ENCODE measurements at regions not wholly inside any gene's neighbourhood (a gene's known extent, or its start where the extent isn't known, plus 50 kb on each side); places are given as distances from the start of the nearest gene placed in this dataset.
"Not testable (repeated sequence)": the region's sequence is repeated elsewhere in the genome, so short reads cannot be mapped to it uniquely, and the experiment has no call there.

GRCh38 chr19:28539759-28540158 is 673.2 kb downstream of the UQCRFS1 start:
- no peak for DNase-seq (ENCODE audit: low read depth in 2 of 2)
- TF ChIP-seq, protein P1, sequence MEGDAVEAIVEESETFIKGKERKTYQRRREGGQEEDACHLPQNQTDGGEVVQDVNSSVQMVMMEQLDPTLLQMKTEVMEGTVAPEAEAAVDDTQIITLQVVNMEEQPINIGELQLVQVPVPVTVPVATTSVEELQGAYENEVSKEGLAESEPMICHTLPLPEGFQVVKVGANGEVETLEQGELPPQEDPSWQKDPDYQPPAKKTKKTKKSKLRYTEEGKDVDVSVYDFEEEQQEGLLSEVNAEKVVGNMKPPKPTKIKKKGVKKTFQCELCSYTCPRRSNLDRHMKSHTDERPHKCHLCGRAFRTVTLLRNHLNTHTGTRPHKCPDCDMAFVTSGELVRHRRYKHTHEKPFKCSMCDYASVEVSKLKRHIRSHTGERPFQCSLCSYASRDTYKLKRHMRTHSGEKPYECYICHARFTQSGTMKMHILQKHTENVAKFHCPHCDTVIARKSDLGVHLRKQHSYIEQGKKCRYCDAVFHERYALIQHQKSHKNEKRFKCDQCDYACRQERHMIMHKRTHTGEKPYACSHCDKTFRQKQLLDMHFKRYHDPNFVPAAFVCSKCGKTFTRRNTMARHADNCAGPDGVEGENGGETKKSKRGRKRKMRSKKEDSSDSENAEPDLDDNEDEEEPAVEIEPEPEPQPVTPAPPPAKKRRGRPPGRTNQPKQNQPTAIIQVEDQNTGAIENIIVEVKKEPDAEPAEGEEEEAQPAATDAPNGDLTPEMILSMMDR (IDR thresholded peaks at IDR 0.05; ENCODE audit: low read depth, low read length) = no peak
- no peak overlapping the region for H3K4me3 ChIP-seq (replicated peaks in 1 of 2; ENCODE audit: low read depth in 2 of 2, low read length in 2 of 2)

DNA sequence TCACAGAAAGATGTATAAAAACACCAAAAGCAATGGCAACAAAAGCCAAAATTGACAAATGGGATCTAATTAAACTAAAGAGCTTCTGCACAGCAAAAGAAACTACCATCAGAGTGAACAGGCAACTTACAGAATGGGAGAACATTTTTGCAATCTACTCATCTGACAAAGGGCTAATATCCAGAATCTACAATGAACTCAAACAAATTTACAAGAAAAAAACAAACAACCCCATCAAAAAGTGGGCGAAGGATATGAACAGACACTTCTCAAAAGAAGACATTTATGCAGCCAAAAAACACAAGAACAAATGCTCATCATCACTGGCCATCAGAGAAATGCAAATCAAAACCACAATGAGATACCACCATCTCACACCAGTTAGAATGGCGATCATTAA is 674.4 kb downstream of the UQCRFS1 start:
- DNase-seq (ENCODE audit: low read depth in 2 of 2); H3K4me3 ChIP-seq (replicated peaks in 1 of 2; ENCODE audit: low read depth in 2 of 2, low read length in 2 of 2): not testable (repeated sequence)

DNA sequence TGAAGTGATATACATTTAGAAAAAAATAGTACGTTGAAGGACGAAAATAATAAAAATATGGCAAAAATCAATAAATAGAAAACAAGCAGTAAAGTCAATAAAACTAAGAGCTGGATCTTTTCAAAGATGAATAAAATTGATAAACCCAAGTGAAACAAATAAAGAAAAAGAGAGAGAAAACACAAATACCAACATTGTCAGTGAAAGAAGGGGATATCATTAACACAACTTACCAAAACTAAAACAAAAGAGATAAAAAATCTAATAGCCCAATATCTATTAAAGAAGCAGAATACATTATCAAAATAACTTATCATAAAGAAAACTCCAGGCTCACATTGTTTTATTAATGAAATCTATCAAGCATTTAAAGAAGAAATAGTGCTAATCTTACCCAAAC is 675.1 kb downstream of the UQCRFS1 start:
- TF ChIP-seq, protein P1 (IDR thresholded peaks at IDR 0.05; ENCODE audit: low read depth, low read length) = no peak
- no peak for DNase-seq (ENCODE audit: low read depth in 2 of 2)
- no peak overlapping the region for H3K4me3 ChIP-seq (replicated peaks in 1 of 2; ENCODE audit: low read depth in 2 of 2, low read length in 2 of 2)

DNA sequence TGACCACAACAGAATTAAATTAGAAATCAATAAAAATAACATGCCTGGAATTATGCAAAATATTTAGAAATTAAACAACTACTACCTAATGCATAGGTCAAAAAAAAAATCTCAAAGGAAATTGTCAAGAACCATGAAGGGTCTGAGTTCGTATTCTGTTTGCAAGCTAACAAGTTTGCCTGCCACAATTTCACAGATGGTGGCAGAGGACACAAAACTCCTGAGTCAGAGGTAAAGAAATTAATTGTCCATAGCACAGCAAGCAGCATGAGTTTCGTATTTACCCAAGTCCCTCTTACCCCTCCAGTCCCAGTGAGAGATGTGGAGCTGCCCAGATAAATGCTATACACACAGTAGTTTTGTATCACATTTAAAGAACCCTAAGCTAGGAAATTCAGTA is 675.9 kb downstream of the UQCRFS1 start:
- no peak overlapping the region for H3K4me3 ChIP-seq (replicated peaks in 1 of 2; ENCODE audit: low read depth in 2 of 2, low read length in 2 of 2)
- TF ChIP-seq, protein P1 (IDR thresholded peaks at IDR 0.05; ENCODE audit: low read depth, low read length) = no peak
- DNase-seq (ENCODE audit: low read depth in 2 of 2) = no peak

DNA sequence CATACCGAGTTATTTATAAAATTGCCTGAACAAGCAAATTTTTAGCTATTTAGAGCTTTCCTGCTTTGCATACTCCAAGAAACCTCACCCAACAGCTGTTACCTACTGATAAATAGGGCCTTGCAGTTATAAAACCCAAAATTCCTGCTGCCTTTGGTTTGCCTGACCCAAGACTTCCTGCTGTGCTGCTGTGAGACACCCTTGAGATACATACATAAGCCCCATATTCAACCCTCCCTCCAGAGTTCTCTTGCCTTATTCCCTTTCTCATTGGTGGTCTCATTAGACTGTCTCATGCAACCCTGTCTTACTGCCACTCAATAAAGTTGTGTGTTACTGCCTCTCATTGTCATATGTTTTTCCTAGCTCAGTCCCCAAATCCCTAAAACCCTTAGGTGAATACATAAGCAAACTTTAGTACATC is 677.6 kb downstream of the UQCRFS1 start:
- DNase-seq (ENCODE audit: low read depth in 2 of 2) = no peak
- no peak overlapping the region for H3K4me3 ChIP-seq (replicated peaks in 1 of 2; ENCODE audit: low read depth in 2 of 2, low read length in 2 of 2)
- TF ChIP-seq, protein P1 (IDR thresholded peaks at IDR 0.05; ENCODE audit: low read depth, low read length) = no peak

DNA sequence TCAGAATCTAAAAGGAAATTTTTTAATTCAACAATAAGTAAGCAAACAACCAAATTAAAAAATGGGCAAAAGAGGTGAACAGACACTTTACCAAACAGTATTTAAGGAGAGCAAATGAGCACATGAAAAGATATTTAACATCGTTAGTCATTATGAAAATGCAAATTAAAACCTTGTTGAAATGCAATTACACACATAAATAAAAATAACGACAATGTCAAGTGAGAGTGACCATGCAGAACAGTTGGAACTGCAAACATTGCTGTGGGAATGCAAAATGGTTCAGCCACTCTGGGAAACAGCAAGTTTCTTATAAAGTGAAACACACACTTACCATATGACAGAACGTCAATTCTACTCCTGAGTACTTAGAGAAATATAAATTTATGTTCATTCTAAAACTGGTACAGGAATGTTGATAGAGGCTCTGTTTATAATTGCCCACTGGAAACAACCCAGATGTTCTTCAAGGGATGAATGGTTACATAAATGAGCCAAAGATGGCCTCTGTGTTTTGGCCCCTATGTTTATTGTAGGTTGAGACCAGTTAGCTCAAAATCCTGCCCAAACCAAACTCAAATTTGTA is 678.1 kb downstream of the UQCRFS1 start:
- DNase-seq (ENCODE audit: low read depth in 2 of 2) = no peak
- TF ChIP-seq, protein P1 (IDR thresholded peaks at IDR 0.05; ENCODE audit: low read depth, low read length) = no peak
- H3K4me3 ChIP-seq (replicated peaks in 1 of 2; ENCODE audit: low read depth in 2 of 2, low read length in 2 of 2) = no peak overlapping the region

DNA sequence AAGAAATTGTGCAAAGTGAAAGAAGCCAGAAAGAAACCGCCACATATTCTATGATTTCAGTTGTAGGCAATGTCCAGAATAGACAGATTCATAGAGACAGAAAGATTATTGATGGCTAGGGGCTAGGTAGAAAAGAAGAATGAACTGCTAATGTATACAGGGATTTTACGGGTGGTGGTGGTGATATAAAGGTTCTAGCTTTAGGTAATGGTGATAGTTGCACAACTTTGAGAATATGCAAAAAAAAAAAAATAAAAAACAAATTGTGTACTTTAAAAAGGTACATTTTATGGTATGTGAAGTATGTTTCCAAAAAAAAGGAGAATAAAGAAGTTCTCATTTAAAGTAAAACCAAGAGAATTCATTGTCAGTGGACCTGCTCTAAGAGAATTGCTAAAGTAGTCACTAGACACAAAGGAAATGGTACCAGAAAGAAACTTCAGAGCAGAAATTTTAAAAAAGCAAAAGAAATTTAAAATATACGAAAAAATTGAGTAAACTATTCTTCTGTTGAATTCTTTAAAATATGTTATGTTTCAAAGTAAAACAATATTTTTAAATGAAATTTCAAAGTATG is 680.1 kb downstream of the UQCRFS1 start:
- H3K4me3 ChIP-seq (replicated peaks in 1 of 2; ENCODE audit: low read depth in 2 of 2, low read length in 2 of 2) = no peak overlapping the region
- no peak for DNase-seq (ENCODE audit: low read depth in 2 of 2)
- TF ChIP-seq, protein P1 (IDR thresholded peaks at IDR 0.05; ENCODE audit: low read depth, low read length) = no peak

Data from cardiac fibroblast (primary cell).